AG09319 (cell line): ENCODE measurements at regions not wholly inside any gene's neighbourhood (a gene's known extent, or its start where the extent isn't known, plus 50 kb on each side); places are given as distances from the start of the nearest gene placed in this dataset.

Experiments
- DNase-seq: peaks from one replicate; pipeline ENCODE4 v3.0.0-alpha.2; 2010; ENCODE audit warnings: low read depth; ENCODE audit errors: extremely low read depth
- CTCF ChIP-seq: IDR thresholded peaks from 2 replicates; pipeline ENCODE4 v1.5.1; 2011; ENCODE audit warnings: low read depth, mild to moderate bottlenecking, inconsistent platforms, low read length, moderate library complexity

GRCh38 chr5:173672166-173672565 lies 55.7 kb upstream of the BOD1 start:
- no peak for TF ChIP-seq CTCF
- no peak for DNase-seq

GRCh38 chr5:173672891-173673290 lies 56.4 kb upstream of the BOD1 start:
- TF ChIP-seq CTCF = no peak
- no peak for DNase-seq

DNA sequence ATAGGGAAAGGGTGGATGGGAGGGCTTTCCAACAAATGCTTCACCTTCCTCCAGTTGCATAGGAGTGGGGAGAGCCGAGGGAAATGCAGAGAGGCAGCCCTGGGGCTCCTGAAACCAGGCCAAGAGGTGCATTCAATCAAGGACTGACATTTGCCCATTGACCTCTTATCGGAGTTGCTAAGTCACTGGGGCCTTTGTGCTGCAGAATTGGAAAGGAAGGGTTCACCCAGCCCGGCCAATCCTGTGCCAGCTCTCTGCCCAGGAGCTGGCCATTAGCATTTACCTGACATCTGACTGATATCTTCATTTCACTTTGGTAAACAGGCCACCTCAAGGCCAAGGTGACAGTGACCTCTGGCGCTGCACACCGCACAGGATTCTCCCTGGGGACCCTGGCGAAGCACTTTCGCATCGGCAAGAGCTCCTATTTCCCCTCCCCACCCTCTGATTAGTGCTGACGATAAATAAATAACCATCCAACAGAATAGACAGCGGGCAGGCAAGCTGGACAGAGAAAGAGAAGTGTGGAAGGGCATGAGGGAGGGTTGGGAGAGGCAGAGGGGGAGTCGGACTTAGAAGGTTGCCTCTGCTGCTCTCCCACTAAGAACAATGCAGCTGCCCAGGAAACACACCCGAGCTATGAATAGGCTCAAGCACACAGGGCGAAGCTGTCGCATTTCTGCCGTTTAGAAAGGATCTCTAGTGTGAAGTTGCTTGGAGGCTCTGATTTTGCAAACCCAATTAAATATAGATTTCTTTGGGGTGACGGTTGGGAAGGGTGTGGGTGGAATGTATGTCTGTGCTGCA lies 57.0 kb upstream of the BOD1 start:
- no peak for TF ChIP-seq CTCF
- no peak for DNase-seq

DNA sequence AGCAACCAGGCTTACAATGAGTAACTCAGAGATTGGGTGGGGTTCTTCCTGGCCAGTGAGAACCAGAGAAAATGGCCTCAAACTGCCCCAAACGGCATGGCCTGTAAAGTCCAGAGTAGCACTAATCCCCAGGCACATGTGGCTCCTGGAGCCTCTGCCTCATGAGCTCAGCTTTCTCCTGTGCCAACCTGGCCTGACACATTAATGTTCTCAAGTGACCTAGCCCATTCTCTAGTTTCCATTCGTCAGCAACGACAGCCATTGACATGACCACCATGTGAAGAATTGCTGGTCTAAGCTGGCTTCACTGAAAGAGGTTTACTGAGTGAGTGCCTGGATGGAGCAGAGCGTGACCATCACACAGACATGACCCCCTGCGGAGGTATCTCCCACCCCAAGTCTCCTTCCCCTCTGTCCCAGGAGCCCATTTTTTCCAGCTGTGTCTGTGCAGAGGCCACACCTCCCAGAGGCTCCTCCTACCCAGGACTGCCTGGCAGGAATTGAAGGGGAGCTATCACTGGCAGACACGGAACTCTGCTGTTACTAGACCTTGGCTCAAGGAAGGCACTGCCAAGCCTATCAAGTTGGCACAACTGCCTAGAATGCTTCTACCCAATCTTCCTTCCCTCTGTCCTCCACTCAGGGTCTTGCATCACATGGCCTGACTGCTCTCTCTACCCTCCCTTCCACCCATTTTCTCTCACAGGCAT lies 59.0 kb upstream of the BOD1 start:
- TF ChIP-seq CTCF = no peak
- DNase-seq = no peak

- no peak for TF ChIP-seq CTCF
- no peak for DNase-seq
Observed at GRCh38 chr5:173676375-173676774, 59.9 kb upstream of the BOD1 start.

DNA sequence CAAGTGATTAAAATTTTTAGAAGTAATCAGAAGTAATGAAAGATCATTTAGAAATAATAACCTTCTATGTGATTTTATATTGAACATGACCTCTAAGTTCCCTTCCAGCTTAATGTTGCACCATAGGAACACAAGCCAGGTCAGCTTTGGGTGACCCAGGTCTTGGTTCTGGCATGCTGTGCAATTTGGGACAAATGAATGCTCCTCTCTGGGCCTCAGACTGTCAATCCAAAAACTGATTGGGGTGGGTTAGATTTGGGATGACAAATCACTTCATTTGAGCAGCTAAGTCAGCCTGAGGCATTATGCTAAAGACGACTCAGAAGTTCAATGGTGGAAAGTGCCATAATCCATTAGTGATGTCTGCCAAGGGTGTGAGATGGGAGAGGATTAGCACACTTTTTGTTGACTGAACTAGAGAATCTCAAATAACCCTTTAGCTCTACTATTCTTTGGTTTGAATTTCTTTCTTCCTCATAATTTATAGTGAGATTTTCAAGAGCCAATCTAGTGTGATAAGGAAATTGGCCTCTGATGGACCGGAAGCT lies 60.7 kb upstream of the BOD1 start:
- no peak for DNase-seq
- TF ChIP-seq CTCF = no peak
